A673 (cell line): ENCODE measurements at regions not wholly inside any gene's neighbourhood (a gene's known extent, or its start where the extent isn't known, plus 50 kb on each side); places are given as distances from the start of the nearest gene placed in this dataset.

Experiments
- EZH2 ChIP-seq: fragments of 200-600 bp; sonication (generic); IDR thresholded peaks from 2 replicates; pipeline ENCODE4 v1.6.1; 2017; ENCODE audit warnings: borderline replicate concordance, low read depth, mild to moderate bottlenecking, mixed read lengths, antibody characterized with exemption, low read length; ENCODE audit not compliant: poor library complexity, severe bottlenecking
- TF ChIP-seq, protein P1 (sequence below): fragments of 300-800, 200-600 bp; sonication (generic); conservative IDR thresholded peaks from 2 replicates; pipeline ENCODE4 v1.5.1; 2017; ENCODE audit warnings: low read depth, mild to moderate bottlenecking, antibody characterized with exemption, low read length, moderate library complexity, mixed read lengths

- TF ChIP-seq, protein P1, sequence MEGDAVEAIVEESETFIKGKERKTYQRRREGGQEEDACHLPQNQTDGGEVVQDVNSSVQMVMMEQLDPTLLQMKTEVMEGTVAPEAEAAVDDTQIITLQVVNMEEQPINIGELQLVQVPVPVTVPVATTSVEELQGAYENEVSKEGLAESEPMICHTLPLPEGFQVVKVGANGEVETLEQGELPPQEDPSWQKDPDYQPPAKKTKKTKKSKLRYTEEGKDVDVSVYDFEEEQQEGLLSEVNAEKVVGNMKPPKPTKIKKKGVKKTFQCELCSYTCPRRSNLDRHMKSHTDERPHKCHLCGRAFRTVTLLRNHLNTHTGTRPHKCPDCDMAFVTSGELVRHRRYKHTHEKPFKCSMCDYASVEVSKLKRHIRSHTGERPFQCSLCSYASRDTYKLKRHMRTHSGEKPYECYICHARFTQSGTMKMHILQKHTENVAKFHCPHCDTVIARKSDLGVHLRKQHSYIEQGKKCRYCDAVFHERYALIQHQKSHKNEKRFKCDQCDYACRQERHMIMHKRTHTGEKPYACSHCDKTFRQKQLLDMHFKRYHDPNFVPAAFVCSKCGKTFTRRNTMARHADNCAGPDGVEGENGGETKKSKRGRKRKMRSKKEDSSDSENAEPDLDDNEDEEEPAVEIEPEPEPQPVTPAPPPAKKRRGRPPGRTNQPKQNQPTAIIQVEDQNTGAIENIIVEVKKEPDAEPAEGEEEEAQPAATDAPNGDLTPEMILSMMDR = no peak
- no peak for TF ChIP-seq EZH2
Observed at GRCh38 chr10:8584666-8585065, 530.2 kb downstream of the GATA3 start.
